Pancreas (tissue), 10 donors: ENCODE measurements at regions not wholly inside any gene's neighbourhood (a gene's known extent, or its start where the extent isn't known, plus 50 kb on each side); places are given as distances from the start of the nearest gene placed in this dataset.

Experiments used
- ATAC-seq, 4 donors: fragments of 200-7000 bp; cut with Tn5 transposase; one replicate each; pipeline versions ENCODE4 v1.8.0 to v1.9.1; 2020; ENCODE audit warnings: mild to moderate bottlenecking in 4 of 4, moderate library complexity in 4 of 4
- DNase-seq, 6 donors: peaks; one replicate each; pipeline ENCODE4 v3.0.0-alpha.2; 2020
- FAIRE-seq: peaks from 2 replicates; lab custom pipeline; 2012; peaks lifted over from hg19 to GRCh38; lab: Jason Lieb, UNC
- H3K27ac ChIP-seq, 4 donors: fragments of 200-600 bp; sonication (generic); 1 replicate in 3 of 4; 2 replicates in 1 of 4; pipeline versions ENCODE4 v1.5.0 to v1.8.0; 2020
- H3K27me3 ChIP-seq, 4 donors: fragments of 200-600 bp; one replicate each; pipeline ENCODE4 v1.8.0; 2021
- H3K36me3 ChIP-seq, 3 donors: fragments of 200-600 bp; sonication (generic) in 1 of 3; one replicate each; pipeline versions ENCODE4 v1.5.0 to v1.8.0; 2020 to 2021
- H3K4me1 ChIP-seq, 3 donors: fragments of 200-600 bp; one replicate each; pipeline ENCODE4 v1.8.0; 2021
- H3K4me3 ChIP-seq, 4 donors: fragments of 200-600 bp; sonication (generic) in 2 of 4; one replicate each; pipeline versions ENCODE4 v1.5.0 to v1.8.0; 2020 to 2021
- H3K9me3 ChIP-seq, 4 donors: fragments of 200-600 bp; one replicate each; pipeline ENCODE4 v1.8.0; 2021
- WGBS, 2 donors: extraction: QIAGEN DNeasy Blood & Tissue Kit; methylation state at CpG; one replicate each; pipeline ENCODE4 v1.1.7; 2013; 5-methylcytosine and 5-hydroxymethylcytosine counted together
- intact Hi-C, 3 donors: fragments of 100-400 bp; cut with DNase I; formaldehyde crosslinking; loops; one replicate each; pipeline versions ENCODE4 v1.11.1 to v1.14.2; 2022
- TF ChIP-seq, protein P1 (sequence below), 4 donors: fragments of 200-600 bp; sonication (generic) in 3 of 4; IDR thresholded peaks; one replicate each; pipeline versions ENCODE4 v1.5.0 to v1.8.0; 2021; ENCODE audit warnings: antibody characterized with exemption in 4 of 4
- donor health status: healthy with polysubstance abuse.
- donor health status: DM: no; HTN: no; CAD: no; lungs with moderate emphysema.
- donor health status: DM: no; HTN: no; CAD: no.
- donor health status: control.
- donor health status: control.
- donor health status: Bipolar disorder and iron deficiency.
- donor health status: DM: yes; HTN: yes; CAD: no.
- donor health status: DM: no; HTN: no; CAD: no.
- donor health status: DM: no; HTN: no; CAD: no.
- donor health status: DM: yes; HTN: yes; CAD: no.

DNA sequence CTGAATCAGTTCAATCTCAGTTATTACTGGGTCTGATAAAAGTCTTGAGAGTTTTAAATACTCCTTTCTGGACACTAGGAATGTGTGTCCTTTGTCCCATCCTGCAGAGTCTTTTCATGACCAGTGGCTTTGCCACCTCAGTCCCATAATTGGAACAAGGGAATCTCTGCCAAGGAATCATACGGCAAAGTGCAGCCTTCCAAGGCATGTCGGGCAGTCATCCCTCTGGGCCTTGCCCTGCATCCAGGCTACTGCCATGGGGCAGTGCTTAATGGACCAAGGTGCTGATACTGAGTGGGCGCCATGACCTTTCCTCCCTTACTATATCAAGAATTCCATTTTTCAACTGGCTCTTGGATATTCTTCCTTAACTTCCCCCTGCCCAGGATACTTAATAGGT, 195.3 kb downstream of the ZC3H11B start:
- Histone ChIP-seq H3K9me3 (no peaks in the 10 kb centered on the region), H3K27ac (no peak overlapping the region), H3K36me3 (no peaks in the 10 kb centered on the region), H3K4me1 (peaks cover 0 to 12% (median 10%) of the 10 kb centered on the region in 3 donors), H3K27me3 (no peaks in the 10 kb centered on the region), H3K4me3 (no peak overlapping the region)
- ATAC-seq, result no peak
- intact Hi-C loops, result no loop called here
- FAIRE-seq, result no peak
- TF ChIP-seq, protein P1, sequence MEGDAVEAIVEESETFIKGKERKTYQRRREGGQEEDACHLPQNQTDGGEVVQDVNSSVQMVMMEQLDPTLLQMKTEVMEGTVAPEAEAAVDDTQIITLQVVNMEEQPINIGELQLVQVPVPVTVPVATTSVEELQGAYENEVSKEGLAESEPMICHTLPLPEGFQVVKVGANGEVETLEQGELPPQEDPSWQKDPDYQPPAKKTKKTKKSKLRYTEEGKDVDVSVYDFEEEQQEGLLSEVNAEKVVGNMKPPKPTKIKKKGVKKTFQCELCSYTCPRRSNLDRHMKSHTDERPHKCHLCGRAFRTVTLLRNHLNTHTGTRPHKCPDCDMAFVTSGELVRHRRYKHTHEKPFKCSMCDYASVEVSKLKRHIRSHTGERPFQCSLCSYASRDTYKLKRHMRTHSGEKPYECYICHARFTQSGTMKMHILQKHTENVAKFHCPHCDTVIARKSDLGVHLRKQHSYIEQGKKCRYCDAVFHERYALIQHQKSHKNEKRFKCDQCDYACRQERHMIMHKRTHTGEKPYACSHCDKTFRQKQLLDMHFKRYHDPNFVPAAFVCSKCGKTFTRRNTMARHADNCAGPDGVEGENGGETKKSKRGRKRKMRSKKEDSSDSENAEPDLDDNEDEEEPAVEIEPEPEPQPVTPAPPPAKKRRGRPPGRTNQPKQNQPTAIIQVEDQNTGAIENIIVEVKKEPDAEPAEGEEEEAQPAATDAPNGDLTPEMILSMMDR (IDR thresholded peaks at IDR 0.05), result no peak
- WGBS, 2 donors, result 77 to 82% methylated on average over 3 of the region's 3 CpGs
- DNase-seq, result no peak

GRCh38 chr1:219416598-219417238, 196.2 kb downstream of the ZC3H11B start:
- peak; percentile 77 to 90 (median 84) for ATAC-seq
- DNase-seq, result peak in 5 of 6 donors; percentile 37 to 72 (median 60)
- intact Hi-C loops, result no loop called here

GRCh38 chr1:219415915-219416314, 197.0 kb downstream of the ZC3H11B start:
- Histone ChIP-seq H3K9me3 (no peaks in the 10 kb centered on the region), H3K4me3 (no peak overlapping the region), H3K27ac (no peak overlapping the region), H3K4me1 (peaks cover 0 to 12% (median 10%) of the 10 kb centered on the region in 3 donors), H3K27me3 (no peaks in the 10 kb centered on the region), H3K36me3 (no peaks in the 10 kb centered on the region)
- intact Hi-C loops, result no loop called here
- TF ChIP-seq, protein P1 (IDR thresholded peaks at IDR 0.05), result no peak
- FAIRE-seq (no peak), DNase-seq (no peak), ATAC-seq (no peak)
- WGBS, 2 donors, result 92 to 95% methylated on average over 2 of the region's 2 CpGs

More at GRCh38 chr1:219416598-219417238, 196.2 kb downstream of the ZC3H11B start:
- H3K27me3 ChIP-seq, result no peaks in the 10 kb centered on the region
- 27 to 29% methylated on average over 1 of the region's 1 CpG for WGBS, 2 donors
- peaks cover 0 to 12% (median 10%) of the 10 kb centered on the region in 3 donors for H3K4me1 ChIP-seq
- no peak overlapping the region for H3K27ac ChIP-seq
- no peak overlapping the region for H3K4me3 ChIP-seq
- H3K9me3 ChIP-seq, result no peaks in the 10 kb centered on the region
- TF ChIP-seq, protein P1 (IDR thresholded peaks at IDR 0.05), result peak; percentile 28 to 56 (median 51)
- H3K36me3 ChIP-seq, result no peaks in the 10 kb centered on the region
- no peak for FAIRE-seq

DNA sequence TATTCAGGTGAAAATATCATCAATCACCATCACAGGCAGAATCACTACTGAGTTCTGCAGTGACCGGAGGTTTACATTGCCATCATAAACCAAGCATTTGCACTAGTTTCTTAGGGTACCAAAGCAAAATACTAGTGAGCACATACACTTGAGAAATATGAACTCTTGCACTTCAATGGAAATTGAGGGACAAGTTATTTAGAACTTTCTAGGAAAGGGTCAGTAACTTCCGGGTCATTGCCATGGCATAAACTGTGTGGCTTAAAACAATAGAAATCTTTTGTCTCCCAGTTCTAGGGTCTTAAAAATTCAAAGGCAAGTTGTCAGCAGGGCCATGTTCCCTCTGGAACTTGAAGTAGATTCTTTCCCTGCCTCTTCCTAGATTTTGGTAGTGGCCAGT, 197.5 kb downstream of the ZC3H11B start:
- no peak overlapping the region for H3K27ac ChIP-seq
- 90 to 96% methylated on average over 2 of the region's 2 CpGs for WGBS, 2 donors
- peaks cover 0 to 9% (median 9%) of the 10 kb centered on the region in 3 donors for H3K4me1 ChIP-seq
- H3K4me3 ChIP-seq, result no peak overlapping the region
- TF ChIP-seq, protein P1 (IDR thresholded peaks at IDR 0.05), result no peak
- H3K36me3 ChIP-seq, result no peaks in the 10 kb centered on the region
- ATAC-seq (no peak), DNase-seq (no peak), FAIRE-seq (no peak)
- intact Hi-C loops, result no loop called here
- no peaks in the 10 kb centered on the region for H3K9me3 ChIP-seq
- H3K27me3 ChIP-seq, result no peaks in the 10 kb centered on the region

DNA sequence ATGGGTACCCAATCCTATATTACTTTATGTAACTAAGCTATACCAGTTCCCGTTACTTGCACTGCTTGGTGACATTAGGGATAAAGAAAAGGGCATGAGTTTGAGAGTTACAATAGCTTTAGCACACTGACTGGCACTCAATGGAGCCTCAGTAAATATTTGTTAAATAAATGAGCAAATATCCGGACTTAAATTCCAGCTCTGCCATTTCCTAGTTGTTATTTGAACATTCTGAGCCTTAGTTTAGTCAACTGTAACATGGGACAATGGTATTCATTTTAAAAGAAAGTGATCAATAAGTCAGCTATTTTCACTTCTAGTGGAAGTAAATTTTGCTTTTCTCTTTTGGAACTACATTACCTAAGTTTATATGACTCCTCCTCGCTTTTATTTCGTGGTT, 198.7 kb downstream of the ZC3H11B start:
- TF ChIP-seq, protein P1 (IDR thresholded peaks at IDR 0.05), result no peak
- H3K9me3 ChIP-seq, result no peaks in the 10 kb centered on the region
- FAIRE-seq (no peak), ATAC-seq (no peak), DNase-seq (no peak)
- no peaks in the 10 kb centered on the region for H3K36me3 ChIP-seq
- H3K27ac ChIP-seq, result no peak overlapping the region
- WGBS, 2 donors, result 73 to 82% methylated on average over 4 of the region's 4 CpGs
- intact Hi-C loops, result no loop called here
- H3K4me3 ChIP-seq, result no peak overlapping the region
- H3K27me3 ChIP-seq, result no peaks in the 10 kb centered on the region
- H3K4me1 ChIP-seq, result no peaks in the 10 kb centered on the region
